ENCODE measurements at regions not wholly inside any gene's neighbourhood (a gene's known extent, or its start where the extent isn't known, plus 50 kb on each side); places are given as distances from the start of the nearest gene placed in this dataset.

DNA sequence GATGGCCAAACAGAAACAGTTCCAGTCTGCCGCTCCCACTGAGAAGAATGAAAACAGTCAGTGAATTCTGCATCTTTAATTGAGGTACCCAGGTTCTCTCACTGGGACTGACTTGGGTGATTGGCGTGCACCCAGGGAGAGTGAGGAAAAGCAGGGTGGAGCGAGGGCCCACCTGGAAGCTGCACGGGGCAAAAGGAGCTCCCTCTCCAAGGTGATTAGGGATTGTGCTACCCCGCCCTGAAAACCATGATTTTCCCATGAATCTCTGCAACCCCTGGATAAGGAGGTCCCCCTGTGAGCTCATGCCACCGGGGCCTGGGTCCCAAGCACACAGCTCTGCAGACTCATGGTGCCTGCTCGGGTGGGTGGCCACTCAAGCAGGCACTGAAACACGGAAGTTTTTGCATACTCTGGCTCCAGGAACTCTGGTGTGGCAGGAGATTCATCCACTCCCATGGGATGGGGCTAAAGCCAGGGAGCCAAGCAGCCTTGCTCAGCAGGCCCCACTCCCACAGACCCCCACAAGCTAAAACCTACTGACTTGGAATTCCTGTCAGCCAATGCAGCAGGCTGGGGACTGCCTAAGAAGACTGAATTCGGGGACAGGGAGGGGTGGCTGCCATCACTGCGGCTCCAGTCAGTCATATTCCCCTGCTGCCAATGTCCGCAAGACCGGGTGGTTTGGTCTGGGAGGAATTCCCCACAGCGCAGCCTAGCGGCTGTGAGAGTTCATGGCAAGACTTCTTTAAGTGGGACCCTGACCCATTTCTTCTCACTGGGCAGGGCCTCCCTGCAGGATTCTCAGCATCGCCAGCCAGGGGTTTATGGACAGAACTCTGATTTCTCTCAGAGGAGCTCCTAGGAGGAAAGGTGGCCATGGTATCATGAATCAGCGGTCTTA is 652.2 kb upstream of the RGMB start:
- intact Hi-C loops (cut with micrococcal nuclease; ENCODE audit: unreplicated experiment), result no loop called here
- Histone ChIP-seq H3K9me3 (ENCODE audit: low read depth, low read length, poor library complexity, severe bottlenecking) (no peaks in the 10 kb centered on the region), H3K27ac (ENCODE audit: low read depth, low read length, poor library complexity, severe bottlenecking) (no peak overlapping the region), H3K4me3 (ENCODE audit: low read depth, low read length, poor library complexity, severe bottlenecking) (no peak overlapping the region), H3K36me3 (ENCODE audit: insufficient read depth, low read length, poor library complexity, severe bottlenecking) (no peaks in the 10 kb centered on the region), H3K4me1 (ENCODE audit: insufficient read depth, low read length, poor library complexity, severe bottlenecking) (no peaks in the 10 kb centered on the region), H3K27me3 (replicated peaks; ENCODE audit: insufficient read depth, low read depth, low read length, poor library complexity) (no peaks in the 10 kb centered on the region)
- DNase-seq (ENCODE audit: low spot score), result no peak
- TF ChIP-seq EZH2 (IDR thresholded peaks at IDR 0.05; ENCODE audit: borderline replicate concordance, low read depth, low read length, poor library complexity, severe bottlenecking) (no peak), CTCF (conservative IDR thresholded peaks at IDR 0.05; ENCODE audit: low read depth, low read length) (no peak)
- POLR2A ChIA-PET (ENCODE audit: low non-redundant PET), result no interaction called here
- CTCF ChIA-PET, result no interaction called here
- no TSS peak for BruUV-seq (replicated peaks)

DNA sequence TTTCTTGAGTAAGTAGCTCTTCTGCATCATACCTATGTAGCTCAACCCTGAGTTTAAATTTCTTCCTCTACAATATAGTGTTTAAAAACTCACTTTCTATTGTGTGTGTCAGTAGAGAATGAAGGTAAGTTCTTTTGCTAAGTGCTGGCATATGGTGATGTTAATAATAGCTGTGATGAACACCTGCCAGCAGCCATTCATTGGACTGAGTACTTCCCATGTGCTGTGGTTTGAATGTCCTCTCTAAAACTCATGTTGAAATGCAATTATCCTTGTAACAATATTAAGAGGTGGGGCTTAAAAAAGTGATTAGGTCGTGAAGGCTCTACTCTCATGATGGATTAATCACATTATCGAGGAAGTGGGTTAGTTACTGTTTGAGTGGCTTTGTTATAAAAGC is 645.2 kb upstream of the RGMB start:
- Histone ChIP-seq H3K9me3 (ENCODE audit: low read depth, low read length, poor library complexity, severe bottlenecking) (no peaks in the 10 kb centered on the region), H3K27ac (ENCODE audit: low read depth, low read length, poor library complexity, severe bottlenecking) (no peak overlapping the region), H3K4me3 (ENCODE audit: low read depth, low read length, poor library complexity, severe bottlenecking) (no peak overlapping the region), H3K4me1 (ENCODE audit: insufficient read depth, low read length, poor library complexity, severe bottlenecking) (no peaks in the 10 kb centered on the region), H3K36me3 (ENCODE audit: insufficient read depth, low read length, poor library complexity, severe bottlenecking) (no peaks in the 10 kb centered on the region), H3K27me3 (replicated peaks; ENCODE audit: insufficient read depth, low read depth, low read length, poor library complexity) (no peaks in the 10 kb centered on the region)
- ChIA-PET CTCF (no interaction called here), POLR2A (ENCODE audit: low non-redundant PET) (no interaction called here)
- BruUV-seq (replicated peaks), result no TSS peak
- TF ChIP-seq CTCF (conservative IDR thresholded peaks at IDR 0.05; ENCODE audit: low read depth, low read length), result no peak
- no peak for TF ChIP-seq EZH2 (IDR thresholded peaks at IDR 0.05; ENCODE audit: borderline replicate concordance, low read depth, low read length, poor library complexity, severe bottlenecking)
- DNase-seq (ENCODE audit: low spot score), result no peak
- intact Hi-C loops (cut with micrococcal nuclease; ENCODE audit: unreplicated experiment), result no loop called here

DNA sequence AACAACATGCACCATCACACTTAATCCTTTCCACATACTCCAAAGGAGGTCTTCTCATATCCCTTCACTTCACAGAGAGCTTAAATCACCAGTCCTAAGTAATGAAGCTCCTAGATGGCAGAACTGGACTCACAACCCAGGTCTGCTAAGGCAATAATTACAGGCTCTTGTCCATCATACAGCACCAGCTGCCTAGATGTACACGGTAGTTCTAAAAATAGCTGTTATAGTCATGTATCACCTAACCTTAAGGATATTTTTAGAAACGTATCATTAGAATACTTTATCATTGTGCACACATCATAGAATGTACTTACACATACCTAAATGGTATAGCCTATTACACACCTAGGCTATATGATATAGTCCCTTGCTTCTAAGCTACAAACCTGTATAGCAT is 644.6 kb upstream of the RGMB start:
- CTCF ChIA-PET, result no interaction called here
- TF ChIP-seq CTCF (conservative IDR thresholded peaks at IDR 0.05; ENCODE audit: low read depth, low read length) (no peak), EZH2 (IDR thresholded peaks at IDR 0.05; ENCODE audit: borderline replicate concordance, low read depth, low read length, poor library complexity, severe bottlenecking) (no peak)
- Histone ChIP-seq H3K4me1 (ENCODE audit: insufficient read depth, low read length, poor library complexity, severe bottlenecking) (no peaks in the 10 kb centered on the region), H3K9me3 (ENCODE audit: low read depth, low read length, poor library complexity, severe bottlenecking) (no peaks in the 10 kb centered on the region), H3K4me3 (ENCODE audit: low read depth, low read length, poor library complexity, severe bottlenecking) (no peak overlapping the region), H3K36me3 (ENCODE audit: insufficient read depth, low read length, poor library complexity, severe bottlenecking) (no peaks in the 10 kb centered on the region), H3K27ac (ENCODE audit: low read depth, low read length, poor library complexity, severe bottlenecking) (no peak overlapping the region), H3K27me3 (replicated peaks; ENCODE audit: insufficient read depth, low read depth, low read length, poor library complexity) (no peaks in the 10 kb centered on the region)
- DNase-seq (ENCODE audit: low spot score), result no peak
- intact Hi-C loops (cut with micrococcal nuclease; ENCODE audit: unreplicated experiment), result no loop called here
- POLR2A ChIA-PET (ENCODE audit: low non-redundant PET), result no interaction called here
- BruUV-seq (replicated peaks), result no TSS peak
